DMS53 treated with DMSO at 0.1 percent for 48 hours (cell line): ENCODE measurements at regions not wholly inside any gene's neighbourhood (a gene's known extent, or its start where the extent isn't known, plus 50 kb on each side); places are given as distances from the start of the nearest gene placed in this dataset.

ENCODE experiments used
- DNase-seq: peaks from one replicate; lab custom pipeline; 2025; ENCODE audit not compliant: unreplicated experiment; lab: John Stamatoyannopoulos, UW

GRCh38 chr12:128165387-128165786 lies 101.6 kb upstream of the TMEM132C start:
- no peak for DNase-seq

- no peak for DNase-seq
Measured at GRCh38 chr12:128168273-128168672, 98.7 kb upstream of the TMEM132C start.

GRCh38 chr12:128170181-128170580 lies 96.8 kb upstream of the TMEM132C start:
- no peak for DNase-seq

- DNase-seq, result no peak
Measured at GRCh38 chr12:128178565-128178964, 88.4 kb upstream of the TMEM132C start.

- no peak for DNase-seq
Measured at GRCh38 chr12:128178966-128179365, 88.0 kb upstream of the TMEM132C start.

- DNase-seq, result no peak
Measured at GRCh38 chr12:128180166-128180565, 86.8 kb upstream of the TMEM132C start.

- no peak for DNase-seq
Measured at GRCh38 chr12:128190052-128190451, 76.9 kb upstream of the TMEM132C start.

GRCh38 chr12:128190614-128191013 lies 76.4 kb upstream of the TMEM132C start:
- DNase-seq, result no peak

- no peak for DNase-seq
Measured at GRCh38 chr12:128191380-128191779, 75.6 kb upstream of the TMEM132C start.

GRCh38 chr12:128204711-128205110 lies 62.3 kb upstream of the TMEM132C start:
- DNase-seq, result no peak

GRCh38 chr12:128205145-128205544 lies 61.8 kb upstream of the TMEM132C start:
- DNase-seq, result no peak

- DNase-seq, result no peak
Measured at GRCh38 chr12:128205758-128206157, 61.2 kb upstream of the TMEM132C start.
